ENCODE measurements at regions not wholly inside any gene's neighbourhood (a gene's known extent, or its start where the extent isn't known, plus 50 kb on each side); places are given as distances from the start of the nearest gene placed in this dataset.
"Not testable (repeated sequence)": the region's sequence is repeated elsewhere in the genome, so short reads cannot be mapped to it uniquely, and the experiment has no call there.

DNA sequence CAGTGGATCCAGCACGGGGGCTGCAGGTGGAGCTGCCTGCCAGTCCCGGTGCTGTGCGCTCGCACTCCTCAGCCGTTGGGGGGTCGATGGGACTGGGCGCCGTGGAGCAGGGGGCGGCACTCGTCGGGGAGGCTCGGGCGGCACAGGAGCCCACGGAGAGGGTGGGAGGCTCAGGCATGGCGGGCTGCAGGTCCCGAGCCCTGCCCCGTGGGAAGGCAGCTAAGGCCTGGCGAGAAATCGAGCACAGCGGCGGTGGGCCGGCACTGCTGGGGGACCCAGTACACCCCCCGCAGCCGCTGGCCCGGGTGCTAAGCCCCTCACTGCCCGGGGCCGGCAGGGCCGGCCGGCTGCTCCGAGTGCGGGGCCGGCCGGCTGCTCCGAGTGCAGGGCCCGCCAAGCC lies 52.3 kb upstream of the MARK1 start:
- DNase-seq (ENCODE audit: low read depth) = not testable (repeated sequence)

- DNase-seq (ENCODE audit: low read depth) = not testable (repeated sequence)
Observed at GRCh38 chr1:220475141-220475540, 52.8 kb upstream of the MARK1 start.

DNA sequence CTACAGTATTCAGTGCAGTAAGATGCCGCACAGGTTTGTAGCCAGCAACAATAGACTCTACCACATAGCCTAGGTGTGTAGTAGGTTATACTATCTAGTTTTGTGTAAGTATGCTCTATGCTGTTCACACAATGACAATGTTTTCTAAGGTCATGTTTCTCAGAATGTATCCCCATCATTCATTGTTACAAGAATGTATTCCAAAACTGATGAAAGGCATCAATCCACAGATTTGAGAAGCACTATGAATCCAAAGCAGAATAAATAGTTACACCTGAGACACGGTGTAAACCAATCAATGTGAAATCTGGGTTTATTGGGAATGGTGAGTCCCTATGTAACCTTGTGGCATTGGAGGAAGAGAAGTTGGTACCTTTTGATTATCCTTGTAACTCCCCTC lies 54.5 kb upstream of the MARK1 start:
- DNase-seq (ENCODE audit: low read depth) = no peak

DNA sequence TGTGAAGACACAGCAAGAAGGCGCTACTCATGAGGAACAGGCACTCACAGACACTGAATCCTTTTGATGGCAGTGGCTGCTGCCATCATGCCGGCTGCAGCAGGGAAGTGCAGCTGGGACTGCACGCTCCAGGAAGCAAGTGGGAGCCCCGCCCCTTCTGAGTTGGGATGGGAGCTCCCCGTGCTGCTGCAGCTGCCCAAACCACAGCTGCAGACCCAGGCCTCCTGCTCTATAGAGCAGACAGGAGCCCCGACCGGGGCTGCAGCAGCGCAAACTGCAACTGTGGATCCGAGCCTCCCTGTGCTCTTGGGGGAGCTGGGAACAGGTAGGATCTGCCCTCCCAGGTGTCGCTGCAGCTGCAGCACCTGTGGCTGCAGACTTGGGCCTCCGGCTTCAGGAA lies 65.2 kb upstream of the MARK1 start:
- DNase-seq (ENCODE audit: low read depth) = no peak

DNA sequence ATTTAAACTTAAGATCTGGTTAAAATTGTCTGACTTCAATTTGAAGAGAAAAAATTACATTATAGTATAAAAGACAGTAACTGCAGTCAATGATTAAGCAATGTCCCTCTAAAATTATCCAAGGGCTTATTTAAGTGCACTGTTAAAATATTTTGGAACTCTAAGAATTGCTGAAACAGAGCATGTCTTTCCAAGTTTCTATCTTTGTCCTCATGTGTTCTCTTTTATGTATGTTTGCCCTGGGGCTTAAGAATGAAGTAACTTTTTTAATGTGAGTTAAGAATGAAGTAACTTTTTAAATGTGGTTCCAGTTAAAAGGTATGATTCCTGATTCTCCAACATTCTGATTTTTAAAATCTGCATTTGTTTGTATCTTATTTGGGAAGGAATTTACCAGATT lies 69.0 kb upstream of the MARK1 start:
- no peak for DNase-seq (ENCODE audit: low read depth)

- no peak for DNase-seq (ENCODE audit: low read depth)
Observed at GRCh38 chr1:220457957-220458609, 69.9 kb upstream of the MARK1 start.

- DNase-seq (ENCODE audit: low read depth) = no peak
Observed at GRCh38 chr1:220455559-220455958, 72.4 kb upstream of the MARK1 start.

DNA sequence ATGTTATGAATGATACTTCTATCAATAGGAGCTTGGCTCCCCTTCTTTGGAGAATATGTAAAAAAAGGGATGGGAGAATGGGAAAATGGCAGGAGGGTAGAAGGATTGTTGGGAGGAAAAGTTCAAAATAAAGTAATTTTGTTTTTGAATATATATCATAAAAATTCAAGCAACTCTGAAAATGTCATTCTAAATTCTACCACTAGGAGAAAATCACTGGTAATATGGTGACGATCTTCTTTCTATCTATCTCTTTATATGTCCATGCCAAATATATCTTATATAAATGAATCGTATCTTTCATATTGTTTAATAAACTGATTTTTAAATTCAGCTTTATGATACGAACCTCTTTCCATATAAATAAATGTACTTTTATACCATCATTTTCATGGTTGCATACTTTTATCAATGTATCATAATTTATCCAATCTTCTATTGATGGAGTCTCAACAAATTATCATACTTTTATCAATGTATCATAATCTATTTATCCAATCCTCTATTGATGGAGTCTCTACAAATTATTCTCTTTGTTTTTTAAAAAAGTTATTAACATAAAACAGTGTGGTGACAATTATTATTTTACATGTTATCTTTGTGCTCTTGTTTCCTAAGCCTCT lies 73.7 kb upstream of the MARK1 start:
- no peak for DNase-seq (ENCODE audit: low read depth)

DNA sequence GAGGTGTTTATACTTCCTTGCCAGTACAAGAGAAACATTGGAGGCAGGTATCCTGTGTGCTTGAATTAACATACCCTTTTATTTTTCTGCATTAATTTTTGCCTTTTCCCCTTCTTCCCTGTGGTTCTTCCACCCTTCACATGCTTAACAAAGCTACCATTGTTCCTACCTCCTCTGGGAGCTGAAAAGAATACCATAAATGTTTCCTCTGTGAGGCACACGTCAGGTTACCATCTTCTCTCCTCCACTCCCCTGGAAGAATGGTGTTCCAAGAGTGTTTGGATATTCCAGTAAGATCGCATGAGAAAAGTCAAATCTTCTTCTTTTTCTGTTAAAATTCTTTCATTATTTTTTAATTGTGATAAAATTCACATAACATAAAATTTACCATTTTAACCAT lies 74.6 kb upstream of the MARK1 start:
- DNase-seq (ENCODE audit: low read depth) = no peak

- DNase-seq (ENCODE audit: low read depth) = no peak
Observed at GRCh38 chr1:220451532-220451931, 76.4 kb upstream of the MARK1 start.

GRCh38 chr1:220450927-220451326 lies 77.0 kb upstream of the MARK1 start:
- no peak for DNase-seq (ENCODE audit: low read depth)

DNA sequence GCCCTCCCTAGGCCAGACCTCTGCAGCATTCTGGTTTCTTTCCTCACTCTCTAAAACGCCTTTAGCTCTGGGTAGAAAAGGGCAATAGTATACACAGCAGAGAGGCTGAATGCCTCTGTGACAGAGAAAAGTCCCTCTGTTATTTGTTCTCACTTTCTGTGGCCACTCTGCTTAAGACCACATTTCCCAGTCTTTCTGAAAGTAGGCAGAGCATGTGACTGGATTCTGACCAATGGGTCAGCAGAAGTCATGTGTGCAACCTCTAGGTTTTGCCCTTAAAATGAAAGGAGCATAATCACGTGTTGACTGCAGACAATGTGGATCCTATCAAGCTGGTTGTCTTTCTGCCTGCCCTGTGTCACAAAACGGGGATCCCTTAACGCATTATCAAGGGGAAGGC lies 79.7 kb upstream of the MARK1 start:
- no peak for DNase-seq (ENCODE audit: low read depth)

- not testable (repeated sequence) for DNase-seq (ENCODE audit: low read depth)
Observed at GRCh38 chr1:220444586-220444985, 83.3 kb upstream of the MARK1 start.

GRCh38 chr1:220441211-220441610 lies 86.7 kb upstream of the MARK1 start:
- DNase-seq (ENCODE audit: low read depth) = no peak

- no peak for DNase-seq (ENCODE audit: low read depth)
Observed at GRCh38 chr1:220438741-220439140, 89.2 kb upstream of the MARK1 start.

- no peak for DNase-seq (ENCODE audit: low read depth)
Observed at GRCh38 chr1:220432408-220432807, 95.5 kb upstream of the MARK1 start.

DNA sequence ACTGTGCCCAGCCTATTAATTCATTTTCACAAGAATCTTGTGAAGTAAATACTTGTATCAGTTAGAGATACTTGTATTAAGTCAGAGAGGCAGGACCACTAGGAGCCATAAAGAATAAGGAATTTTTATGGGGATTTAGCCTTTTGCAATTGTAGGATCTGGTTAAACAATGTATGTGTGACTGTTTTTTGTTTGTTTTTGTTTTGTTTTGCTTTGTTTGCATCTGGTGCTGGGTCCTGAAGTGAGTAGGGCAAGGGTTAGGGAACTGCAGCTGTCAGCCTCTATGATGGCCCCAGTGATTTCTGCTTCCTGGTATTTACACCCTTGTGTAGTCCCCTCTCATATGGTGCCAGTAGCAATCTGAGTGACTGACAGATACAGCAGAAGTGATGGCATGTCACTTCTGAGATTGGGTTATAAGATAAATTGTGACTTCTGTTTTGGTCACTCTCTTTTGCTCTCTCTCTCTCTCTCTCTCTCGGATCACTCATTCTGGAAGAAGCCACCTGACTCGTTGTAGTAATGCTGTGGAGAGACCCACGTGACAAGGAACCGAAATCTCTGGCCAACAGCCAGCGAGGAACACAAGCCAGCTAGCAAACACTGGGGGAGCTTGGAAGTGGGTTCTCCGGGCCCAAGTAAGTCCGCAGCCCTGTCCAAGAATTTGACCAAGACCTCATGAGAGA lies 96.2 kb upstream of the MARK1 start:
- DNase-seq (ENCODE audit: low read depth) = no peak

- DNase-seq (ENCODE audit: low read depth) = no peak
Observed at GRCh38 chr1:220430586-220430985, 97.3 kb upstream of the MARK1 start.

DNA sequence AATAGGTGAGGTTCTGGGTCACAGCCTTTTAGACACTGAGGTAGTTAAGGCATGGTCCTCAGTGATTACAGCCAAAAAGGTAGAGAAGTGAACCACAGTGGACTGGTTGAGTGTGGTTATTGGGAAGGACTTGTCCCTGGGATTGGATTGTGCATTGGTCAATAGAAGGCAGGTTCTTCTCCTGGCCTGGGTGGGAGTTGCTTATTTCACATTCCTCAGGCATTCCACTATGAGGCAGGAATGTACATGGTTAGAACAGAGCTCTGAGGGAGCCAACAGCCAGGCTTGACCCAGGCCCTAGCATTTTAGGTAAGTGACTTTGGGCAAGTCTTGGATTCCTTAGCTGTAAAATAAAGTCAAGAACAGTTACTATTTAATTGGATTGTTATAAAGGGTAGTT lies 97.9 kb upstream of the MARK1 start:
- DNase-seq (ENCODE audit: low read depth) = no peak

DNA sequence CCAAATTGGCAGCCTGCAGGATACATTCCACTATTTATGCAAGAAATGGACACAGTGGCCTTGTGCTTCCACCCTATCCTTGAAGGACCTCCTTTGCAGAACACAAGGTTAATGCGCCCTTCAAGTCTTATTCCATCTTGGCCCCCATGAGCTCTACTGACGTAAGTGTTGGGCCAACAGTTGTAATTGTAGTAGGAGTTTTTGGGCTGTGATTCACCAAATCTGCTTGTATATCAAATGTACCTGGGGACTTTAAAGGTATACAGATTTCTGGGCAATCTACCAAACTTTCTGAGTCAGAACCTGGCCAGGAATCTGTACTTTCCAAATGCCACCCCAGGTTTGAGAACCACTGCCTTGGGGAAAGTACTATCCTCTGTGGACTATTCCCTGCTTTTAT lies 100.9 kb upstream of the MARK1 start:
- no peak for DNase-seq (ENCODE audit: low read depth)

GRCh38 chr1:220425852-220426251 lies 102.1 kb upstream of the MARK1 start:
- no peak for DNase-seq (ENCODE audit: low read depth)

- DNase-seq (ENCODE audit: low read depth) = no peak
Observed at GRCh38 chr1:220421508-220421907, 106.4 kb upstream of the MARK1 start.

- no peak for DNase-seq (ENCODE audit: low read depth)
Observed at GRCh38 chr1:220420726-220421125, 107.2 kb upstream of the MARK1 start.

DNA sequence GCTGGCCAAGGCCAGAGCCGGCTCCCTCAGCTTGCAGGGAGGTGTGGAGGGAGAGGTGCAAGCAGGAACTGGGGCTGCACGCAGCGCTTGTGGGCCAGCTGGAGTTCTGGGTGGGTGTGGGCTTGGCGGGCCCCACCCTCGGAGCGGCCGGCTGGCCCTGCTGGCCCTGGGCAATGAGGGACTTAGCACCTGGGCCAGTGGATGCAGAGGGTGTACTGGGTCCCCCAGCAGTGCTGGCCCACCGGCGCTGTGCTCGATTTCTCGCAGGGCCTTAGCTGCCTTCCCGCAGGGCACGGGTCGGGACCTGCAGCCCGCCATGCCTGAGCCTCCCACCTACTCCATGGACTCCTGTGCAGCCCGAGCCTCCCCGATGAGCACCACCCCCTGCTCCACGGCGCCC lies 115.6 kb upstream of the MARK1 start:
- not testable (repeated sequence) for DNase-seq (ENCODE audit: low read depth)
